NCI-H1694 treated with DMSO at 0.1 percent for 48 hours (cell line): ENCODE measurements at regions not wholly inside any gene's neighbourhood (a gene's known extent, or its start where the extent isn't known, plus 50 kb on each side); places are given as distances from the start of the nearest gene placed in this dataset.

ENCODE experiments used
- DNase-seq: peaks from one replicate; lab custom pipeline; 2025; lab: John Stamatoyannopoulos, UW

- DNase-seq: no peak
These were observed 103.8 kb upstream of the MME start for GRCh38 chr3:154976072-154976983.

- DNase-seq: no peak
These were observed 106.3 kb upstream of the MME start for GRCh38 chr3:154973851-154974250.

DNA sequence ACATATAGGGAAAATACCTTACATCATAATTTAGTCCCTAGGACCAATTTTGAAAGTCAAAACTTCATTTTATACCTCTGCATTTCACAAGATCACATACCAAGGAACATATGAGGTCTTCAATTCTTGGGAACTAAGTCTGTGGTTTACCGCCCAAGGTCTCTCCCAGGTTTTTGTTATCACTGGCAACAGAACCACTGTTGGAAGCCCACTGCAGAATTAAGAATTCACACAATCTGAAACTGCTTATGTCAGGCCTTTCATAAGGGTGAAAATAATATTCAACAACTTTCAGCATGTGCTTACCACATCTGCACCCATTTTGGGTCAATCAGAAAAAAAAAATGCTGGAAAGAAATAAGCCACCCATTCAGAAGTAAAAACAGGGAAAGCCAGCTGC is 107.2 kb upstream of the MME start:
- DNase-seq: no peak

- DNase-seq: no peak
These were observed 108.3 kb upstream of the MME start for GRCh38 chr3:154971771-154972326.

- DNase-seq: no peak
These were observed 108.8 kb upstream of the MME start for GRCh38 chr3:154971341-154971740.

- DNase-seq: no peak
These were observed 109.3 kb upstream of the MME start for GRCh38 chr3:154970797-154971196.

DNA sequence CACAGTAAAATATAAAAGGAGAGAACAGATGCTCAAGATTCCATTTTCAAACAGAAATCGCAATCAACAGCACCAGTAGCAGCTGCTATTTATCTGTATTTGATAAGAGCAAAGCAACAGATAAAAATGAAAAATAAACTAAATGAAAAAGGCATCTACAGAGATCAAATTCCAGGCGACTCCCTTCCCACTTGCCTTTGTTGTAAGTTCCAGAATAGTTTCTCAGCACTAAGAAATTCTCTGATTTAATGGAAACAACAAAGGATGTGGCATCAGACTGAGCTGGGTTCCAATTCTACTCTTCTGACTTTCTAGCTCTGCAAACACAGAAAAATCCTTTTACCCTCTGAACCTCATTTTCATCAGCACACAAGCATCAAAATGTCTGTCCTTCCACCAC is 110.8 kb upstream of the MME start:
- no peak for DNase-seq

GRCh38 chr3:154967090-154967489 is 113.0 kb upstream of the MME start:
- DNase-seq: no peak

- no peak for DNase-seq
These were observed 123.3 kb upstream of the MME start for GRCh38 chr3:154956815-154957214.

DNA sequence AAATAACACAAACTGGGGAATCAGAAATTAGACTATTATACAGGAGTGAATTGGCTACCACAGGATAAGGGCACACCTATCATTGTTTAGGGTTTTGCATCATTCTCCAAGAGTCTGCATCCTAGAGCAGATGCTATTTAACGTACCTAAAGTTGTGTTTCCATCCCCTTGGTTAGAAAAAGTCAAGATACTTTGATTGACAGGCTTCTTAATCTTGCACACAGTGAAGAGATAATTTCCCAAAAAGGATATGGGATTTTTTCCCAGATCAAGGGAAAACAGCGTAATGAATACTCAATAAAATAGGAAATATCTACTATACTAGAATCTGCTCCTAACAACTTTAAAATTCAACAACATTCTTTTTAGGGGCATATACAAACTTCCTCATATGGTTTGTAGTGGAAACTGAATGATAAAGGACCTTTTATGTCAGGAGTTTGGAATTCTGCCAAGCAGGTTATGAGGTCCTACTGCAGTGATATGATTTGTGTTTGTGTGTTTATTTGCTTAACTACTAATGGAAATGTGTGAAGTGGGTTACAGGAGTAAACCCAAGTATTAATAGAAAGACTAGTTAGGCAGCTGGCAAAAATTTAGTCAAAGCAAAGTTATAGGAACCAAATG is 124.1 kb upstream of the MME start:
- DNase-seq: no peak

DNA sequence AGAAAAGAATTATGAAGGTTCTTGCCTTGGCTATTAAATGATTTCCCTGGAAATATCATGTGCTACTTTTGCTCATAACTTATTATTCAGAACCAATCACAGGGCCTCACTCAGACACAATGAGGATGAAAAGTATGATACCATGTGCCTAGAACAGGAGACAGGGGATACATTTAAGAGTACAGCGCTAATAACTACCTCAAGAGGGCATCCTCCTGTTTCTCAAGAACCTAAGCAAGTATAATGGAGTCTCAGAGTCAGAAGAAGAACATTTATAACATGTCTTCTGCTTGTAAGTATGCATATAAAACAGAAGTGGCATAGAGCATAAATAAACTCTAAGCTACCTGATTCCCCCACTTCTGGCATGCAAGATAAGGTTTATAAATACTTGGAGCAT is 125.4 kb upstream of the MME start:
- DNase-seq: no peak

DNA sequence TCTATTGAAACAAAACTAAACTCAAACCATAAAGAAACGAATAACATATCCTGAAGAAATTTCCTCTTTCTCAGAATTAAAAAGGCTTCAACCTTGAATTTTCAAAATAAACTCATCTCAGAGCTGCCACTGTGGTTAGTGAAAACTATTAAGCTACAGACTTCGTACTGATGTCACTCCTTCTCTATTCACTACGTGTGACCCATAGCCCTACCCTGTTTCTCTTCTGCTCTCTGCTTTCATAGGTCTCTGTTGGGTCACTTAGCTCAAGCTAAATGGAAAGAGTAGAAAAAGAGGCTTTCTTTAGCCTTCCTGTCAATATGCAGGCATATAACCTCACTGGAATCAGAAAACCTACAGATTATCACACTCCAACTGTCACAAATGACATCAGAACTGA is 126.6 kb upstream of the MME start:
- no peak for DNase-seq

- DNase-seq: no peak
These were observed 127.6 kb upstream of the MME start for GRCh38 chr3:154952553-154952952.

DNA sequence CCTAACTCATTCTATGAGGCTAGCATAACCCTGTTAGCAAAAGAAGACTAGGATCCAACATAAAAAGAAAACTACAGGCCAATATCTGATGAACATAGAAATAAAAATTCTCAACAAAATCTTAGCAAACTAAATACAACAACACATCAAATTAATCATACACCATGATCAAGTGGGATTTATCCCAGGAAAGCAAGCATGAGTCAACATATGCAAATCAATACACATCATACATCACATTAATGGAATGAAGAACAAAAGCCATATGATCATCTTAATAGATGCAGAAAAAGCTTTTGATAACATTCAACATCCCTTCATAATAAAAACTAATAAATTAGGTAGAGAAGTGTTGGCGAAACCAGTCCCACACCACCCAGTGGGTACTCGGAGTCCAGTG is 136.1 kb upstream of the MME start:
- no peak for DNase-seq

GRCh38 chr3:154942827-154943226 is 137.3 kb upstream of the MME start:
- DNase-seq: no peak

- no peak for DNase-seq
These were observed 143.9 kb upstream of the MME start for GRCh38 chr3:154936196-154936595.

- DNase-seq: no peak
These were observed 146.5 kb upstream of the MME start for GRCh38 chr3:154933581-154933980.

- no peak for DNase-seq
These were observed 147.5 kb upstream of the MME start for GRCh38 chr3:154932633-154933032.

GRCh38 chr3:154931484-154931883 is 148.6 kb upstream of the MME start:
- no peak for DNase-seq

DNA sequence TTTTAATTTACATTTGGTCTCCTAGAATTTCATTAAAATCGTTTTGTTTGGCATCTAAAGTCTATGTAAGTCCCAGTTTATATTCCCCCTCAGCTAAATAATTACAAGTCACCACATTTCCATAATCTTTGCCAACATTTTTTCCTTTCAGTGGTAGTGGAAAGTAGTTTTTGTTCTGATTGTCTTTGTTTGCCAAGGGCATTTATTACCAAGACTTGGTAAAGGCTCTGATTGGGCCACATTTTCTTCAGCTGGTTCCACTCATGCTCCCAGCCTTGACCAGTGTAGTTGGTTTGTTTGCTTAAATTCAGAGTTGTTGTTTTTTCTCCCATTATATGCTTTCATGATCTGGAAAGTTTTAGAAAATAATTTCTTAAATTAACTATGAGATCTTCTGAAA is 153.4 kb upstream of the MME start:
- DNase-seq: no peak

- no peak for DNase-seq
These were observed 158.8 kb upstream of the MME start for GRCh38 chr3:154921351-154921750.

DNA sequence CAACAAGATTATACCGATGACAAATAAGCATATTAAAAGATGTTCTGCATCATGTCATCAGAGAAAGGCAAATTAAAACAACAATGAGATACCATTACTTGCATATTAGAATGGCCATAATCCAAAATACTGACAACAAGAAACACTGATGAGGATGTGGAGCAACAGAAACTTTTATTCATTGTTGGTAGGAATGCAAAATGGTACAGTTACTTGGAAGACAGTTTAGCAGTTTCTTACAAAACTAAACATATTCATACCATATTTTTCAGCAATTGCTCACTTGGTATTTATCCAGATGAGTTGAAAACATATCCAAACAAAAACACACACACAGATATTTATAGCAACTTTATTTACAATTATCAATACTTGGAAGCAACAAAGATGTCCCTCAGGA is 160.9 kb upstream of the MME start:
- DNase-seq: no peak

DNA sequence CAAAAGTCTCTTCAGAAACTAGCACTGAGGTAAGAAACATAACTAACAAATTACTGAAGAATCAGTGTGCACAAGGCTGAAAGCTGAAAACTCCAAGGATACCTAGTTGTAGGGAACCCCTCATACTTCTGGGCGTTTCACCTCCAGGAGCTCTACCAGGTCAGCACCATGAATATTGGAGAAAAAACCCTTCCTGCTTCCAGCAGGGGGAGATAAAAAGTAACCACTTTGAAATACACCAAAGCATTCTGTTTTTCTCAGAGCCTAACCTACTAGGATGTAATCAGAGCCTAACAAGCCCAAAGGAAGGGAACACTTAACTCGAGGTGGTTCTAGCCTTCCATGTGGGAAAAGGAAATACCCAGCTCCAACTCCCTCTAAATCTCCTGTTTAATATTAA is 175.8 kb upstream of the MME start:
- DNase-seq: no peak
